ENCODE measurements at regions not wholly inside any gene's neighbourhood (a gene's known extent, or its start where the extent isn't known, plus 50 kb on each side); places are given as distances from the start of the nearest gene placed in this dataset.

GRCh38 chr3:31203960-31204795 lies 309.7 kb upstream of the GADL1 start:
- TF ChIP-seq POLR2AphosphoS5 (IDR thresholded peaks at IDR 0.05; ENCODE audit: low read depth, low read length) (no peak), CTCF (IDR thresholded peaks at IDR 0.05 in 2 of 3, conservative IDR thresholded peaks at IDR 0.05 in 1 of 3; ENCODE audit: borderline replicate concordance in 1 of 3, insufficient read depth in 1 of 3, low read depth in 2 of 3, low read length in 2 of 3) (no peak), RAD21 (IDR thresholded peaks at IDR 0.05; ENCODE audit: low read depth) (no peak), ATF3 (IDR thresholded peaks at IDR 0.05) (no peak), ZBTB33 (IDR thresholded peaks at IDR 0.05; ENCODE audit: extremely low read depth, insufficient replicate concordance, low read length) (no peak)

All from HCT116 (cell line).